Spleen (tissue), 11 donors: ENCODE measurements at regions not wholly inside any gene's neighbourhood (a gene's known extent, or its start where the extent isn't known, plus 50 kb on each side); places are given as distances from the start of the nearest gene placed in this dataset.

ENCODE experiments used
- DNase-seq: peaks from one replicate; pipeline ENCODE4 v3.0.0-alpha.2; 2020
- H3K27ac ChIP-seq, 8 donors: fragments of 200-600 bp; sonication (generic) in 7 of 8; 1 replicate in 4 of 8; 2 replicates in 4 of 8; pipeline versions ENCODE4 v1.5.0 to v1.8.0; 2016 to 2021; ENCODE audit warnings: inconsistent platforms in 4 of 8, mild to moderate bottlenecking in 4 of 8, moderate library complexity in 1 of 8
- H3K27me3 ChIP-seq, 7 donors: fragments of 200-600 bp; sonication (generic) in 6 of 7; replicated peaks in 1 of 7; 1 replicate in 4 of 7; 2 replicates in 3 of 7; pipeline versions ENCODE4 v1.5.0 to v1.8.0; 2016 to 2021; ENCODE audit warnings: inconsistent platforms in 3 of 7, mild to moderate bottlenecking in 1 of 7
- H3K36me3 ChIP-seq, 6 donors: fragments of 200-600 bp; sonication (generic) in 5 of 6; 1 replicate in 4 of 6; 2 replicates in 2 of 6; pipeline versions ENCODE4 v1.5.0 to v1.8.0; 2016 to 2021; ENCODE audit warnings: inconsistent platforms in 2 of 6
- H3K4me1 ChIP-seq, 6 donors: fragments of 200-600 bp; sonication (generic) in 5 of 6; 1 replicate in 3 of 6; 2 replicates in 3 of 6; pipeline versions ENCODE4 v1.5.0 to v1.8.0; 2016 to 2021; ENCODE audit warnings: inconsistent platforms in 3 of 6
- H3K4me3 ChIP-seq, 8 donors: fragments of 200-600 bp; sonication (generic) in 7 of 8; 1 replicate in 4 of 8; 2 replicates in 4 of 8; pipeline versions ENCODE4 v1.5.0 to v1.8.0; 2016 to 2021; ENCODE audit warnings: inconsistent platforms in 4 of 8, mild to moderate bottlenecking in 4 of 8, moderate library complexity in 2 of 8
- H3K9me3 ChIP-seq, 8 donors: fragments of 200-600 bp; sonication (generic) in 7 of 8; 1 replicate in 4 of 8; 2 replicates in 4 of 8; pipeline versions ENCODE4 v1.5.0 to v1.8.0; 2016 to 2021; ENCODE audit warnings: inconsistent platforms in 4 of 8
- POLR2A ChIP-seq, 3 donors: fragments of 450-650 bp; IDR thresholded peaks; one replicate each; pipeline ENCODE4 v1.5.1; 2017; ENCODE audit warnings: antibody characterized with exemption in 3 of 3, mild to moderate bottlenecking in 1 of 3
- POLR2AphosphoS5 ChIP-seq, 3 donors: sonication (generic); formaldehyde crosslinking; IDR thresholded peaks; one replicate each; pipeline ENCODE4 v1.5.1; 2017; ENCODE audit warnings: antibody characterized with exemption in 3 of 3
- WGBS, 5 donors: extraction: QIAGEN DNeasy Blood & Tissue Kit in 3 of 5; methylation state at CpG; one replicate each; pipeline versions ENCODE4 v1.1.5 to v1.1.7; 2013 to 2018; 5-methylcytosine and 5-hydroxymethylcytosine counted together
- intact Hi-C: fragments of 100-400 bp; cut with DNase I; formaldehyde crosslinking; loops from one replicate; pipeline ENCODE4 v1.15.0; 2023; ENCODE audit warnings: low total_unique reads
- TF ChIP-seq, protein P1 (sequence below), 11 experiments: fragments of 200-600 bp in 7 of 11; fragments of 450-650 bp in 4 of 11; sonication (generic) in 4 of 11; IDR thresholded peaks in 8 of 11; conservative IDR thresholded peaks in 3 of 11; 1 replicate in 7 of 11; 2 replicates in 4 of 11; pipeline versions ENCODE4 v1.4.0 to v1.8.0; 2016 to 2021; ENCODE audit warnings: antibody characterized with exemption in 11 of 11, inconsistent platforms in 4 of 11, mild to moderate bottlenecking in 1 of 11
- donor health status: healthy with polysubstance abuse.
- donor health status: DM: no; HTN: no; CAD: no; lungs with moderate emphysema.
- donor health status: DM: no; HTN: no; CAD: no.
- donor health status: Bipolar disorder and iron deficiency.
- donor health status: healthy.
- donor health status: DM: no; HTN: no; CAD: no.
- donor health status: DM: yes; HTN: yes; CAD: no.

DNA sequence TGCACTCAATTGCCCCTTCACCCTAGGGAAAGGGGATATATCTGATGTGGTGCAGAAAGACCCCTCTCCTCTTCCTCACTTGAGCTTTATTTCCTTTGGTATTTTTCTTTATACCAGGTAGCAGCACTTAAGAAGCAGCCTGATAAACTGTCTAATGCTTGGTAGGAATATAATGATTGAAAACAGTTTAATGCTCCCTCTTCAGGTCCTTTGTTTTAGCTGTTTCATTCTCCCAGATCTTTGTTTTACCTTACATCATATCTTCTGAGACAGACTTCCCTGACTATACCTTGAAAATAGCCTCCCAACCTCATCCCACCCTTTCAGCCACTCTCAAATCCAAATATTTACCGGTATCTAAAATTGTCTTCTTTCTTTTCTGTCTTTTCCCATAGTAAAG lies 87.9 kb downstream of the NUDT12 start:
- WGBS, 5 donors: 83 to 97% (median 95%) methylated on average over 1 of the region's 1 CpG
- H3K9me3 ChIP-seq: no peaks in the 10 kb centered on the region
- H3K36me3 ChIP-seq: no peaks in the 10 kb centered on the region
- H3K27ac ChIP-seq: peak overlapping the region in 2 of 8 donors; percentile 33 to 82
- no peak overlapping the region for H3K4me3 ChIP-seq
- H3K27me3 ChIP-seq: no peaks in the 10 kb centered on the region
- TF ChIP-seq POLR2AphosphoS5 (IDR thresholded peaks at IDR 0.05) (no peak), POLR2A (IDR thresholded peaks at IDR 0.05) (no peak)
- TF ChIP-seq, protein P1, sequence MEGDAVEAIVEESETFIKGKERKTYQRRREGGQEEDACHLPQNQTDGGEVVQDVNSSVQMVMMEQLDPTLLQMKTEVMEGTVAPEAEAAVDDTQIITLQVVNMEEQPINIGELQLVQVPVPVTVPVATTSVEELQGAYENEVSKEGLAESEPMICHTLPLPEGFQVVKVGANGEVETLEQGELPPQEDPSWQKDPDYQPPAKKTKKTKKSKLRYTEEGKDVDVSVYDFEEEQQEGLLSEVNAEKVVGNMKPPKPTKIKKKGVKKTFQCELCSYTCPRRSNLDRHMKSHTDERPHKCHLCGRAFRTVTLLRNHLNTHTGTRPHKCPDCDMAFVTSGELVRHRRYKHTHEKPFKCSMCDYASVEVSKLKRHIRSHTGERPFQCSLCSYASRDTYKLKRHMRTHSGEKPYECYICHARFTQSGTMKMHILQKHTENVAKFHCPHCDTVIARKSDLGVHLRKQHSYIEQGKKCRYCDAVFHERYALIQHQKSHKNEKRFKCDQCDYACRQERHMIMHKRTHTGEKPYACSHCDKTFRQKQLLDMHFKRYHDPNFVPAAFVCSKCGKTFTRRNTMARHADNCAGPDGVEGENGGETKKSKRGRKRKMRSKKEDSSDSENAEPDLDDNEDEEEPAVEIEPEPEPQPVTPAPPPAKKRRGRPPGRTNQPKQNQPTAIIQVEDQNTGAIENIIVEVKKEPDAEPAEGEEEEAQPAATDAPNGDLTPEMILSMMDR (IDR thresholded peaks at IDR 0.05 in 8 of 11, conservative IDR thresholded peaks at IDR 0.05 in 3 of 11): no peak
- intact Hi-C loops: loop anchor here (2.0 kb wide), 1 partner anchor 244 kb away; no protein-coding TSS in a partner anchor
- no peak for DNase-seq
- peaks cover 0 to 17% (median 0%) of the 10 kb centered on the region in 6 donors for H3K4me1 ChIP-seq

DNA sequence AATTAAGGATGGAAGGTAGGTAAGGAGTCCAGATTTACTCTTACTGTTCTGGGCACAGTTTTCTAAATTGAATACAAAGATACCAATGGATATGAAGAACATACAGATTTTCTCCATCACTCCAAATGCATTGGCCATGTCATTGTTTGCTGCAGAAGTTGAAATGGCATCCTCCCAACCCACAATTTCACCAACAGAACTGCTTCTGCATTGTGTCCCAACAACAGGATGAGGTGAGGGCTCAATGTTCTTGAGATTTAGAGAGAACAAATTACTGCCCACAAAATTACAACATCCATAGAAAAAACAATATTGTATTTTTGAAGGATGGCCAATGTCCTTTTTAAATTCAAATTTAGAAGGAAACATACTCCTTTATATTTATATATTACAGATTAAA lies 88.9 kb downstream of the NUDT12 start:
- H3K27ac ChIP-seq: peak overlapping the region in 3 of 8 donors; percentile 39 to 82 (median 62)
- intact Hi-C loops: loop anchor here (2.0 kb wide), 1 partner anchor 243 kb away; no protein-coding TSS in a partner anchor
- H3K27me3 ChIP-seq: no peaks in the 10 kb centered on the region
- peaks cover 0 to 17% (median 0%) of the 10 kb centered on the region in 6 donors for H3K4me1 ChIP-seq
- H3K9me3 ChIP-seq: no peaks in the 10 kb centered on the region
- H3K36me3 ChIP-seq: no peaks in the 10 kb centered on the region
- TF ChIP-seq POLR2AphosphoS5 (IDR thresholded peaks at IDR 0.05): no peak
- TF ChIP-seq, protein P1 (IDR thresholded peaks at IDR 0.05 in 8 of 11, conservative IDR thresholded peaks at IDR 0.05 in 3 of 11): no peak
- TF ChIP-seq POLR2A (IDR thresholded peaks at IDR 0.05): no peak
- no peak overlapping the region for H3K4me3 ChIP-seq
- no peak for DNase-seq

DNA sequence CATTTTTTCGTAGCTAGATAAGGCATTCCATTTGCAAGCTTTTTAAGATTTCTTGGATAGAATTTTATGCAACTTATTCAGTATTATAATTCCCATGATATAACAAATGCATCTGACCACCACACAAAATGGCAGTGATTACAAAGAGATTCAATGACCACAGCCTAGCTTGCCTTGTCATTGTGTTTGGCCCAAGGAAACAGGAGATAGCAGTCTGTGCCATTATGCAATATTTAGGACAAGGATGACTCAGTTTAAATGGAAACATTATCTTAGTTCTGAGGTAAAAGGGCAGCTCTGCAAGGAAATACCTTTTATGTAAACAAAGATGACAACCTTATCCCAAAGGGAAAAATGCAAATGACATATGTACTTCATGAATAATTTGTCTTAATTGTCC lies 89.8 kb downstream of the NUDT12 start:
- DNase-seq: no peak
- H3K4me3 ChIP-seq: no peak overlapping the region
- 61 to 84% (median 65%) methylated on average over 1 of the region's 1 CpG for WGBS, 5 donors
- peaks cover 0 to 17% (median 0%) of the 10 kb centered on the region in 6 donors for H3K4me1 ChIP-seq
- no peaks in the 10 kb centered on the region for H3K36me3 ChIP-seq
- H3K27ac ChIP-seq: peak overlapping the region in 3 of 8 donors; percentile 39 to 82 (median 62)
- H3K9me3 ChIP-seq: no peaks in the 10 kb centered on the region
- TF ChIP-seq POLR2AphosphoS5 (IDR thresholded peaks at IDR 0.05) (no peak), POLR2A (IDR thresholded peaks at IDR 0.05) (no peak)
- TF ChIP-seq, protein P1 (IDR thresholded peaks at IDR 0.05 in 8 of 11, conservative IDR thresholded peaks at IDR 0.05 in 3 of 11): no peak
- intact Hi-C loops: no loop called here
- no peaks in the 10 kb centered on the region for H3K27me3 ChIP-seq

DNA sequence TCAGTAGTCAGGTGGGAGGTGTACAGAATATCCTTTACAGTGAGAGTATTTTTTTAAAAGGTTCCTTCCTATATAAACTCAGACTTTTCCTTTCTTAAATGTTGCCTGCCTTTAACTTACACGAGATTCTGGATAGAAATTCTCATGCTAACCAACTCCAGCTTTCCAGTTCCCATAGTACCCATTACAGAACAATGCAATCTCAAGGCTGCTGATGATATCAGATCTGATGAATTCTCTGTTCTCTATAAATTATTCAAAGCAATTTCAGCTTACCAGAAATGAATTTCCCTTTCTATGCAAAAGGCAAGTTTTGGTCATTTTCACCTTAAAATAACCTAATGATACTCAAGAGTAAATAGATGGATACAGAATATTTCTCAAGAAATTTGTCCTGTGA lies 90.3 kb downstream of the NUDT12 start:
- intact Hi-C loops: no loop called here
- H3K4me3 ChIP-seq: no peak overlapping the region
- H3K27ac ChIP-seq: peak overlapping the region in 1 of 8 donors; percentile 82
- 54 to 72% (median 63%) methylated on average over 1 of the region's 1 CpG for WGBS, 5 donors
- peaks cover 0 to 17% (median 0%) of the 10 kb centered on the region in 6 donors for H3K4me1 ChIP-seq
- DNase-seq: no peak
- TF ChIP-seq, protein P1 (IDR thresholded peaks at IDR 0.05 in 8 of 11, conservative IDR thresholded peaks at IDR 0.05 in 3 of 11): no peak
- TF ChIP-seq POLR2AphosphoS5 (IDR thresholded peaks at IDR 0.05) (no peak), POLR2A (IDR thresholded peaks at IDR 0.05) (no peak)
- H3K36me3 ChIP-seq: no peaks in the 10 kb centered on the region
- H3K9me3 ChIP-seq: no peaks in the 10 kb centered on the region
- no peaks in the 10 kb centered on the region for H3K27me3 ChIP-seq
